NOMO-1 treated with dmso at 0.1 percent for 144 hours (cell line): ENCODE measurements at regions not wholly inside any gene's neighbourhood (a gene's known extent, or its start where the extent isn't known, plus 50 kb on each side); places are given as distances from the start of the nearest gene placed in this dataset.
A peak's percentile ranks its signal among the peaks of the same experiment; 100 is the strongest.

ENCODE experiments used
- DNase-seq: peaks from one replicate; lab custom pipeline; 2025; ENCODE audit not compliant: unreplicated experiment; lab: John Stamatoyannopoulos, UW

GRCh38 chr13:76713280-76713679 lies 172.9 kb downstream of the KCTD12 start:
- no peak for DNase-seq

GRCh38 chr13:76711550-76712182 lies 174.5 kb downstream of the KCTD12 start:
- peak; percentile 41 for DNase-seq

- DNase-seq = no peak
These were observed 176.4 kb downstream of the KCTD12 start for GRCh38 chr13:76709851-76710250.

GRCh38 chr13:76708138-76708688 lies 178.0 kb downstream of the KCTD12 start:
- DNase-seq = no peak

- no peak for DNase-seq
These were observed 178.8 kb downstream of the KCTD12 start for GRCh38 chr13:76707360-76707759.

- no peak for DNase-seq
These were observed 182.4 kb downstream of the KCTD12 start for GRCh38 chr13:76703621-76704288.

GRCh38 chr13:76703216-76703615 lies 183.0 kb downstream of the KCTD12 start:
- no peak for DNase-seq

- DNase-seq = no peak
These were observed 188.9 kb downstream of the KCTD12 start for GRCh38 chr13:76697288-76697687.

- DNase-seq = no peak
These were observed 189.8 kb downstream of the KCTD12 start for GRCh38 chr13:76696370-76696769.

GRCh38 chr13:76693086-76693485 lies 193.1 kb downstream of the KCTD12 start:
- DNase-seq = no peak

GRCh38 chr13:76692346-76692745 lies 193.9 kb downstream of the KCTD12 start:
- DNase-seq = no peak

GRCh38 chr13:76690611-76691010 lies 195.6 kb downstream of the KCTD12 start:
- no peak for DNase-seq

- DNase-seq = no peak
These were observed 198.7 kb downstream of the KCTD12 start for GRCh38 chr13:76687467-76687866.

- no peak for DNase-seq
These were observed 200.3 kb downstream of the KCTD12 start for GRCh38 chr13:76685938-76686337.

GRCh38 chr13:76684336-76684735 lies 201.9 kb downstream of the KCTD12 start:
- no peak for DNase-seq

GRCh38 chr13:76683854-76684253 lies 202.4 kb downstream of the KCTD12 start:
- DNase-seq = no peak

- DNase-seq = no peak
These were observed 203.0 kb downstream of the KCTD12 start for GRCh38 chr13:76683168-76683567.

- DNase-seq = no peak
These were observed 206.1 kb downstream of the KCTD12 start for GRCh38 chr13:76680112-76680511.

- no peak for DNase-seq
These were observed 209.2 kb downstream of the KCTD12 start for GRCh38 chr13:76677043-76677442.

- DNase-seq = no peak
These were observed 213.8 kb downstream of the KCTD12 start for GRCh38 chr13:76672420-76672819.

- DNase-seq = no peak
These were observed 217.5 kb downstream of the KCTD12 start for GRCh38 chr13:76668716-76669115.

GRCh38 chr13:76668141-76668540 lies 218.1 kb downstream of the KCTD12 start:
- DNase-seq = no peak

GRCh38 chr13:76667551-76667950 lies 218.7 kb downstream of the KCTD12 start:
- no peak for DNase-seq
